H54 (cell line): ENCODE measurements at regions not wholly inside any gene's neighbourhood (a gene's known extent, or its start where the extent isn't known, plus 50 kb on each side); places are given as distances from the start of the nearest gene placed in this dataset.
"Not testable (repeated sequence)": the region's sequence is repeated elsewhere in the genome, so short reads cannot be mapped to it uniquely, and the experiment has no call there.

Source experiments
- DNase-seq: peaks from one replicate; pipeline ENCODE4 v3.0.0; 2011; ENCODE audit warnings: low spot score, mixed read lengths; ENCODE audit not compliant: insufficient read length
- FAIRE-seq: peaks from 3 replicates; lab custom pipeline; 2011; peaks lifted over from hg19 to GRCh38; lab: Jason Lieb, UNC
- POLR2A ChIP-seq: IDR thresholded peaks from 2 replicates; pipeline ENCODE4 v1.6.1; 2011; ENCODE audit warnings: low read depth, mild to moderate bottlenecking, low read length

DNA sequence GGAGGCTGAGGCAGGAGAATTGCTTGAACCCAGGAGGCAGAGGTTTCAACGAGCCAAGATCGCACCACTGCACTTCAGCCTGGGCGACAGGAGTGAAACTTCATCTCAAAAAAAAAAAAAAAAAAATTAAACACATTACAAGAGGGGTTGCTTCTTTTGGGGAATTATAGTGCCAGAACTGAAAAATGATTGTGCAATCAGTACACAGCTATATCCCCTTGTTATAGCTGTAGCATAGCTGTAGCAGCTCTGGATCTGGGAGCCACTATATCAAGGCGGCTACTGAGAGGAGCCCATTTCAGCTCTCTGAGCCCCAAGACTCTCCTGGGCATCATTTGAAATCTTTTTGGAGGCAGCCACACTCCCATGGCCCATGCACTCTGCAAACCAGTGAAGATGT lies 334.3 kb downstream of the TFAP2A start:
- no peak for TF ChIP-seq POLR2A
- DNase-seq (no peak), FAIRE-seq (no peak)

DNA sequence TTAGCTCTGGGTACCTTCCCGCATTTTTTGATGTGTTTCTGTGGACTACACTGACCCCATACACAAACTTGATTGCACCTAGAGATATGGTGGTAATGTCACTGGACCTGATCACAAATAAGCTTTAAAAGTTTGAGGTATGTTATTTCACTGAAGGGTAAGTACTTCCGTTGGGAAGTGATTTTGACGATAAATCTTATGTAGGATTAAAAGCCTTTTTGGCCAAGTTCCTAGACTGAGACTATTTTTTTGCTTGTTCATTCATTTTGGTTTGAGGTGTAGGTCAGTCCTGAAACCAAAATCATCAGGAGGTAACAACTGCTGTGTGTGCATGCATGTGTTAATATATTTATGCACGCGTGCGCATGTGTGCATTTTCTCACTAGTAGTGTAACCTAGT lies 336.3 kb downstream of the TFAP2A start:
- FAIRE-seq (no peak), DNase-seq (no peak)
- TF ChIP-seq POLR2A, result no peak

DNA sequence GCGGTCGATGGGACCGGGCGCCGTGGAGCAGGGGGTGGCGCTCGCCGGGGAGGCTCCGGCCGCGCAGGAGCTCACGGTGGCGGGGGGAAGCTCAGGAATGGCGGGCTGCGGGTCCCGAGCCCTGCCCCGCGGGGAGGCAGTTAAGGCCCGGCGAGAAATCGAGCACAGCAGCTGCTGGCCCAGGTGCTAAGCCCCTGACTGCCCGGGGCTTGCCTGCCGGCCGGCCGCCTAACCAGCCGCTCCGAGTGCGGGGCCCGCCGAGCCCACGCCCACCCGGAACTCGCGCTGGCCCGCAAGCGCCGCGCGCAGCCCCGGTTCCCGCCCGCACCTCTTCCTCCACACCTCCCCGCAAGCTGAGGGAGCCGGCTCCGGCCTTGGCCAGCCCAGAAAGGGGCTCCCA lies 340.1 kb downstream of the TFAP2A start:
- DNase-seq, FAIRE-seq: not testable (repeated sequence)

DNA sequence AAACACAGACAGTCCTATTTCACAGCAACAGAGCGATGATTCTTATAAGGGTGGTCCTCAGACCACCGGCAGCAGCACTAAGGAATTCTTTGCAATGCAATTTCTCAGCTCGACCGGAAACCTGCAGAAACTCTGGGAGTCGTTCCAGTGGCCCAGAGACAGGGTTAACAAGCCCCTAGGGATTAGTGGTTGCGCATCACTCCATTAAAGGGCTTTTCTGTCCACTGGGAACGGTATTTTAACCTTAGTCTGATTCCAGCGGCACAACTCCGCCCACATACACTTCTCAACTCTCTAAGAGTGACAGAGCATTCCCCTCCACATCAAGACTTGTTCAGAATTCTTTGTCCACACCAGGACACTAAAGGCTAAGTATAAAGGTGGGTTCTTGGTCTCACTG lies 341.5 kb downstream of the TFAP2A start:
- no peak for TF ChIP-seq POLR2A
- no peak for FAIRE-seq
- DNase-seq, result no peak

DNA sequence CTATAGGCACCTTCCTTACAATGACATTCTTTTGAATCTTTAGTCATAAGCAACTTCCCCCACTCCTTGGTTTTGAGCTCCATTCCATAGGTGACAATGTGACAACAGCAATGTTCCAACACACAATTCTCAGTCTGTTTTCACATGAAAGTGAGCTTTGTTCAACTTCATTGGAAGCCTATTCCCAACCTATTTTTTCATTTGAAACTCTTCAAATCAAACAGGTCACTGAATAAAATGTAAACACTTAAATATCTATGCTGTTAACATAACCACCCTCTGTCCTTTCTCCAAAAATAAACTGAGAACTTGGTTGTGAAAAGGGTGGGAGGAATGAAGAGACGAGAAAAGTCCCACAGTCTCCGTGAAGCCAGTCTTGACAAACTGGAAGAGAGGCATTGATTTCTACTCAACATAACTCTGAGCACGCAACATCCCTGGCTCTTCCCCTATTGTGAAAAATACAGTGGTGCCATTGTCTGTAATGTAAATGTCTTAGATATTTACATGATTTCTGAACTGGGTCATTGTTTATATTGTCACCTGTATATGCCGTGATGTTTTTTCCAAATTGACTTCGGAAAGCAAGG lies 343.1 kb downstream of the TFAP2A start:
- FAIRE-seq, result no peak
- no peak for TF ChIP-seq POLR2A
- DNase-seq, result no peak

DNA sequence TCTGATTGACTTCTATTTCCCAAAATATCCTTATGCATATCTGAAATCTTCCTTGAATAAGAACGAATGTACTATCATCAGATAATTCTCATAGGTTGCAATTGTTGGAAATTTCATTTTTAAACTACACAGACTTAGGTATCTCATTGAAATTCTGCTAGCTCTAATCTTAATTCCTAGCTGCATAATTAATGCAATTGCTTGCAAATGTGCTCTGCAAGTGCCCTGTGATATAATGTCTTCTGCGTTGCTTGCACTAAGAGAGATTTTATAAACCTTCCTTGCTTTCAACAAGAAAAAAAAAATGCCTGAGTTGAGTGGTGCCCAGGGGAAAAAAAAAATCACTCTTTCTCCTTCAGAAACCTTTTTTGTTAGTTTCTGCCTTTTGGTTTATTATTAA lies 354.9 kb downstream of the TFAP2A start:
- no peak for DNase-seq
- FAIRE-seq, result no peak
- TF ChIP-seq POLR2A, result no peak

DNA sequence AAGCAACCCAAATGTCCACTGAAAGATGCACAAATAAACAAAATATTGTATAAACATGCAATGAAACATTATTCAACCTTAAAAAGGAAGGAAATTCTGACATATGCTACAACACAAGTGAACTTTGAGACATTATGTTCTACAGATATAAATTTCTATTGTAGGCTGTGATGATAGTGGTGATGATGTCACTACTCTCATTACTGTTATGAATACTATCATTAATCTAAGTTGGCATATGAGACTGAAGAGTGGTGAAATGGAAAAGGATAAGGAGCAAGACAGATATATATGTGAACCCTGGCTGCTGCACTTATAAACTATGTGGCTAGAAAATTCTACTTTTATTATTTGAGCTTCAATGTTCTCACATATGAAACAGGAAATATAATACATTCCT lies 360.2 kb downstream of the TFAP2A start:
- DNase-seq, result no peak
- TF ChIP-seq POLR2A, result no peak
- FAIRE-seq, result no peak

DNA sequence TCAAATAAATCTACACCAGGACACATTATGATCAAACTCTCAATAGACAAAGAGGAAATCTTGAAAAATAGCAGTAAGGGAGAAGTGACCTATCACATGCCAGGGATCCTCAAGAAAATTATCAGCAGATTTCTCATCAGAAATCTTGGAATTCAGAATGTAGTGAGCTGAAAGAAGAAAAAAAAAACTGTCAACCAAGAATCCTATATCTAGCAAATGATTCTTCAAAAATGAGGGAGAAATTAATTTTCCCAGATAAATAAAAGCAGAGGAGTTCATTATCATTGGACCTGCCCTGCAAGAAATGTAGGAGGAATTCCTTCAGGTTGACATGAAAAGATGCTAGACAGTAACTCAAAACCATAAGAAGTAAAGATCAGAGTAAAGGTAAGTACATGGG lies 363.6 kb downstream of the TFAP2A start:
- no peak for TF ChIP-seq POLR2A
- FAIRE-seq, result no peak
- DNase-seq, result no peak

DNA sequence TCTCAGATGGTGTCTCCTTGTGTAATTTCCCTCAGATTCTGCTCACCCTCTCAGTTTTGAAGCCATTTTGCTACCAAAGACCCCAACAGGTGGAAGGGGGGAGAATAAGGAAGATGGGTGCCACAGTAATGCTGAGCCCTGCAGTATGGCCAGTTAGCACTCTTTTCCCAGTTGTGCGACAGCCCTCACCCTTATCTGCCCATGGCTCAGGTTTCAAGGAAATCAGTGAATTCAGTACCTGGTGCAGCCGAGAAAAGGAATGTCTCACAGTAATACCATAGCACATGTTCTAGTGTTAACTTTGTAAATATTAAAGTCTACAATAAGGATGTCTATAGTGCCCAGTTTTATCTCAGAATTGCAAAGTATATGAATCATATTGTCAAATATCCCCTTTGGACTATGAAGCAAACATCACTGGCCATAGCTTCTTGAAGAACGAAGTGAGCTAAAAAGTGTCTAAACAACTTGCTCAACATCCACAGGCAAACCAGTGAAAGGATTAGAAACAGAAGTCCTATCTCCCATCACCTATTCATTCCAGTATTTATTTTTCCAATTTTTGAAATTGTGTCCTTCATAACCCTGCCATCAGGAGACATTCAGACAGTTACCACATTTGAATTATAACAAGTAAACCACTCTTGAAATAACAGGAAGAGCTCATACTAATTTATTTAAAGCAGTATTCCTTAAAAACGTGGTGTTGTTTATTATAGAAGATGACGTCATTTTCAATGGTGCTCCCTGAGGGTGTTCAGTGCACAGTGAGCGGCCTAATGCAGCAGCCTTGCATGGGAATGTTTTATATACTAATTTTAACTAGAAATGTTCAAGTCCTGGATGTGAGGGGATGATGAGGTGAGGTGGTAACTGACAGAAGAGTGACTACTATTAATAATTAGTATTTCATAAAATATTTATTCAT lies 366.2 kb downstream of the TFAP2A start:
- TF ChIP-seq POLR2A, result no peak
- FAIRE-seq, result no peak
- DNase-seq, result no peak

DNA sequence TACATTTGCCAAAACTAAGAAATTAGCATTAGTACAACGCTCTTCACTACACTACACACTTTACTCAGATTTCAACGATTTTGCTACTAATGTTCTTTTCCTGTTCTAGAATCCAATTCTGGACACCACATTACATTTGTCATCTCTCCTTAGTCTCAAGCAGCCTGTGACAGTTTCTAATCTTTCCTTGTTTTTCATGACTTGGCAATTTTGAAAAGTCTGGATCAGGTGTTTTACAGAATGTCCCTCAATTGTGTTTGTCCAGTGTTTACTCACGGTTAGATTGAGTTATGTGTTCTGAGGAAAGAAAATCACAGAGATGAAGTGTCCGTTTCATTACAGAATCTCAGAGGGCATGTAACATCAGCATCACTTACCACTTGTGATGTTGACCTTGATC lies 372.6 kb downstream of the TFAP2A start:
- DNase-seq (no peak), FAIRE-seq (no peak)
- no peak for TF ChIP-seq POLR2A

DNA sequence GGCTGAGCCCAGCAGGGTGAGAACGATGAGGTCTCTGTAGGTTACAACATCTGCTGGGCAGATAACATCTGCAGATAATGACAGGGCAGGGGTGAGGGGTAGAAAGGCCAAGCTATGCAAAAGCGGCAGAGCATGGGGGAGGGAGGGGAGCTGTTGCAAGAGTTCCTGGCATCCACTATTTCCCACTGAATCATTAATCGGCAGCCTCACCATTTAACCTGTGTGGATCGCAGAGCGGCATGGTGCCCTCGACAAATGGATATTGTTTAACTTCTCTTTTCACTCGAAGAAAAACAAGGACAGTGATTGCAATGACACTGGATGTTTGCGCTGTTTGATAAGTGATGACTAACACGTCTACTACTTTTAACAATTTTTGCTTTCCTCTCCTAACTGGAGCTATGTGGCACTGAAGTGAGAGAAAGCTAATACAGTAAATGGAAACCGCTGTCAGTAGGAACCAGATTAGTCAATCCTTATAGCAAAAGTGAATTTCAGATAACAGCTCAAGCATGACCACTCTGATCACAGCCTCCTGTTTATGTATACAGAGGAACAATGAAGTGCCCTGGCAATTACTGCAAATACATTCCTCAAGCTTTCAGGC lies 381.5 kb downstream of the TFAP2A start:
- DNase-seq, result peak; percentile 1
- TF ChIP-seq POLR2A, result no peak
- peak; percentile 57 for FAIRE-seq

DNA sequence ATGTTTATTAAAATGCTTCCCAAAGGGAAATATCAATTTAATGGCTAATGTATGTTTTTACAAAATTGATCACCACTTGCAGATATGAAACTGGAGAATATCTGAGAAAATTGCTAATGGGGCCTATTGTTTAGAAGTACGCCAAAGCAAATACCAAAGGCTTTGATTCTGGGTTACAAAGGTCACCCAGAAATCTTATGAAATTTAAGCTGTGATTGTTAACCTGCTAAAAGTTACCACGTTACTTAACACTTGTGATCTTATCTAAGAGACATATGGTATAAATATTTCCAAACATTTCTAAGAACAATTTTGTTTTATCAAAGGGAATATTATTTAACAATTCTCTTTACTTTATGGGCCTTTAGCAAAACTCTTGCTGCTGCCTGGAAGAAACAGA lies 383.3 kb downstream of the TFAP2A start:
- DNase-seq (no peak), FAIRE-seq (no peak)
- no peak for TF ChIP-seq POLR2A

DNA sequence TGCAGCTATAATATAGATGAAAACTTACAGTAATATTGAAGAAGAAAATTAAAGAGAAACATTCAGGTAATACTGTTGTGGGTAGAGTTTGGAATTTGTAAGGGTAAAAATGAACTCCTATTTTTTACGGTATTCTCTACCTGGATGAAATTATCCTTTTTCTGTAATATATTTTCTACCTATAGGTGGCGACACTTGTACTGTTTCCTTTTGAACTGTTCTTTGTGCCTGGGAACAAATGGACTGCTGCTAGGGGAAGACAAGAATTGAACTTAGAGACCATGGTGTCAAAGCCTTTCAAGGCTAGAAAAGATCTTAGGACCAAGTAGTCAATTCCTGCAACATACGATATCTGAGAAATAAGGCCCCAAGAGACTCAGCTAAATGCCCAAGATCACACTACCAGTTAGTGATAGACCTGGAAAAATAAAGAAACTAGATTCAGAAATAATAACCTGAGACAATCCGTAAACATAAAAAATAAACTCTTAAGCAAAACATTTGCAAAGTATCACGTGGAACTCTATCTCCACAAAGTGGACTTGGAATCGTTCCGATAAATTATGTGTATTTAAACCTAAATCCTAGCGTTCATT lies 383.8 kb downstream of the TFAP2A start:
- FAIRE-seq (peak; percentile 69), DNase-seq (peak; percentile 6)

DNA sequence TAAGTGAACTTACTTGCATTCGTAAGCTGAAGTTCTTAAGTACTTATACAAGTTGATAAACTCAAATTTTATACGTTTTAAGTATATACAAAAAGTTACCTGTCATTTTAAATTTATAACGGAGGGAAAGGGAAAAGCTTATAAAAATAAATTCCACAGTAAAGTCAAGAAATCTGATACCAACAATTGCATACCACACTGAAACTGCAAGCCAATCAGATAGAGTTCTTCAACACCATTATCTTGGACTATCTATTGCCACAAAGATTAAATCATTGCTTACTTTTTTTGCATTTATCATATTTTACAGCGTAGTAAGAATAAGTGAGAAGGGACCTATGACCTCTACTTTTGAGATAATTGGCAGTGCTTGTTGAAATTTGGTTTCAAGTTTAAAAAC lies 386.7 kb downstream of the TFAP2A start:
- no peak for TF ChIP-seq POLR2A
- no peak for FAIRE-seq
- DNase-seq, result no peak

More for the DNA sequence above, 383.8 kb downstream of the TFAP2A start:
- no peak for TF ChIP-seq POLR2A

DNA sequence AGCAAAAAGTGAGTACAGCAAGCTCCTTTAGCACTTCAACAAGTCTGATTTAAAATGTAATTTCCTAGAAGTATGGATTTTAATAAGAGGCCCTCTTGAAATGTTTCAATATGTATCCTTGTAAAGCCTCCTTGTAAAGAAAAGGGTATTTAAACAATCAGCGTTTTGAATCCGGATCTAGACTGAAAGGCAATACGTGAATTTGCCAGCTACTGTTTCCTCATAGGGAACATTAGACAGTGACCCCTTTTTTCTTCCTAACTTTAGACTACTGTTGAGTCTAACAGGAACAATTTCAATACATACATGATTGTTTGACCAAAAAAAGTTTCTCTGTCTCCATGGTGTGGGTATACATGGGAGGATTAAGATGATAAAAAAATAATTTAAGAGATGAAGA lies 395.0 kb downstream of the TFAP2A start:
- TF ChIP-seq POLR2A, result no peak
- DNase-seq, result no peak
- no peak for FAIRE-seq
